SK-N-SH (cell line): ENCODE measurements at regions not wholly inside any gene's neighbourhood (a gene's known extent, or its start where the extent isn't known, plus 50 kb on each side); places are given as distances from the start of the nearest gene placed in this dataset.

ENCODE experiments used
- CTCF ChIP-seq: fragments of 200-600 bp; sonication (generic); IDR thresholded peaks from 2 replicates; pipeline ENCODE4 v1.6.1; 2017; ENCODE audit warnings: antibody characterized with exemption, mild to moderate bottlenecking, moderate library complexity
- EP300 ChIP-seq, 2 experiments: IDR thresholded peaks; 2 replicates each; pipeline versions ENCODE4 v1.4.0 to v1.6.1; 2012; ENCODE audit warnings: borderline replicate concordance in 1 of 2, low read depth in 1 of 2, low read length in 1 of 2
- EZH2phosphoT487 ChIP-seq: fragments of 200-600 bp; sonication (generic); IDR thresholded peaks from 2 replicates; pipeline ENCODE4 v1.6.1; 2017; ENCODE audit warnings: low read depth, mixed run types, mild to moderate bottlenecking, antibody characterized with exemption, moderate library complexity, borderline replicate concordance
- MAX ChIP-seq: IDR thresholded peaks from 2 replicates; pipeline ENCODE4 v1.4.0; 2012; ENCODE audit warnings: low read depth
- REST ChIP-seq: IDR thresholded peaks from 2 replicates; pipeline ENCODE4 v1.6.1; 2012; ENCODE audit warnings: mild to moderate bottlenecking, low read depth, low read length, moderate library complexity
- RFX5 ChIP-seq: IDR thresholded peaks from 2 replicates; pipeline ENCODE4 v1.6.1; 2012; ENCODE audit warnings: mild to moderate bottlenecking, improper control_type of control experiment, low read length
- SMC3 ChIP-seq: IDR thresholded peaks from 2 replicates; pipeline ENCODE4 v1.6.1; 2012; ENCODE audit warnings: low read depth, low read length, improper control_type of control experiment
- TCF12 ChIP-seq: IDR thresholded peaks from 2 replicates; pipeline ENCODE4 v1.4.0; 2012
- TEAD4 ChIP-seq: IDR thresholded peaks from 2 replicates; pipeline ENCODE4 v1.4.0; 2012; ENCODE audit warnings: mild to moderate bottlenecking, borderline replicate concordance; ENCODE audit not compliant: insufficient read depth

- TF ChIP-seq TCF12 = no peak
- TF ChIP-seq CTCF = no peak
- TF ChIP-seq RFX5 = no peak
- no peak for TF ChIP-seq SMC3
- no peak for TF ChIP-seq EP300 (IDR thresholded peaks at IDR 0.05; ENCODE audit: borderline replicate concordance in 1 of 2, low read depth in 1 of 2, low read length in 1 of 2)
- no peak for TF ChIP-seq REST
- no peak for TF ChIP-seq MAX
- no peak for TF ChIP-seq TEAD4
- TF ChIP-seq EZH2phosphoT487 = no peak
Measured at GRCh38 chr5:155299386-155300005, 285.9 kb downstream of the KIF4B start.
